ENCODE measurements at regions not wholly inside any gene's neighbourhood (a gene's known extent, or its start where the extent isn't known, plus 50 kb on each side); places are given as distances from the start of the nearest gene placed in this dataset.

DNA sequence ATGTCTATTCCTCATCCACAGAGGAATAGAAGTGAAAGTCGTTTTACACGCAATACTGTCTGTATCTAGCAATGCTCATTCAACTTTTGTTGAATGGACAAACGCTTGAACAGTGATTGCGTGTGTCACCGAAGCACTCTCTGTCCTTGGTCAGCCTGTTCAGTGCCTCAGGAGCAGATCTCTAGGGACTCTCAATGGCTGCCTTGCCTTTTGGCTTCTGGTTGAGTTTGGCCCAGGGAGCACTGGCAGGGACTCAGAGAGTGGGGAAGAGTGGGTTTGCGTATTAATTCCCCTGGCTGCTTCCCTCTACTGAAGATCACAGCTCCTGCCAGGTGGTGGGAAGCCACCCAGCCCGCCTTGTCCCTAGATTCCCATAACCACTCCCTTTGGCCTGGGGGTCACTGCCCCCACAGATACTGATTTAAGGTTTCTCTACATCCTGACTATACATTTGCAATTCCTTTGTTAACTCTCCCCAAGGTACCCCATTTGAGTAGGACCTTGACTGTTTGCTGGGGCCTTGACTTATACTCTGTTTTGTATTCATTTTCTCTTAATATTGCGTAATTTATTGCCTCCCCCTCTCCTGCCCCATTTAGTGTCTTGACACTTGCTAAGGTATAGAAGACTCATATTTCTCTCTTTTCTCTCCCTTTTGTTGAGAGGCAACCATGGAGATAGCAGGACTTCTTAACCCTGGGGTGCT is 61.7 kb upstream of the USP24 start:
- DNase-seq (ENCODE audit: low read depth in 2 of 2), result no peak

DNA sequence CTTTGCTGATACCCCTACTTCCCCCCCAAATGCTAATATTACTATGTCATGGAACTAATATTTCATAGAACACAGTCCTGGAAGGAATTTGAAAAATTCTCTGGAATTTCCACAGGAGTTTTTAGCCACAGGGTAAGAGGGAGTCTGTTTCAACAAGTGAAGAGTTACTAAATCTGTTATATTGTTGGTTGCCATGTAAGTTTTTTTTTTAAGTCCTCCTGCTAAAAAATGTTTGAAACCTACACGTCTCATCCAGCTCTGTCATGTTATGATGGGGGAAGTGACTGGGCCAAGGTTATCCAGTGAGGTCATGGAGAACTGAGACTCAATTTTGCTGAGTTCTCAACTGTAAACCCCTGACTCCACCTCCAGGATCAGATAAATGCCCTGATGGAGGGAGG is 60.8 kb upstream of the USP24 start:
- no peak for DNase-seq (ENCODE audit: low read depth in 2 of 2)

DNA sequence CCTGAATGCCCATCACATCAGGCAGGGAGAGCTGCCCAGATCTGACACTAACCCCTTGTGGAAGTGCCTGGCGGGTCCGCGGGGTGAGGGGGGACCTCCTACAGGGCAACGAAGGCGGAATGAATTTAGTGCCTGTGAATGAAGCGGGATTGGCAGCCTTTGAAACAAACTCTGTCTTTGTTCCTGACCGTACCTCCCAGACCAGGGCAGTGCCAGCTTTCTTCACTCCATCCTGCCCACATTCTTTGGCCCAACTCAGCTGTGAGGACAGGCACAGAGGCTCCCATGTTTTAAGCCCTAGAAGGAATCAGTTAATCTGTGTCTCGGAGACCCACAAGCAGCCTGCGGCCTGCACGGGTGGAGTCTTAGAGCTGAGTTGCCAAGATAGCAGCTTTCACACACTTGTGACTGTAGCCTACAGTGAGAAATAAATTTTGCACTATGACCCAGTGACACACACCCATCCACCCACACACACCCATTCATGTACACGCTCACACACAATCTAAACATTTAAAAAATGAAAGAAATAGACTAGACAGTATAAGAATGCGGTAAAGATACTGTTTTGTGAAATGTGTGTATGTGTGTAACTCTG is 60.1 kb upstream of the USP24 start:
- no peak for DNase-seq (ENCODE audit: low read depth in 2 of 2)

DNA sequence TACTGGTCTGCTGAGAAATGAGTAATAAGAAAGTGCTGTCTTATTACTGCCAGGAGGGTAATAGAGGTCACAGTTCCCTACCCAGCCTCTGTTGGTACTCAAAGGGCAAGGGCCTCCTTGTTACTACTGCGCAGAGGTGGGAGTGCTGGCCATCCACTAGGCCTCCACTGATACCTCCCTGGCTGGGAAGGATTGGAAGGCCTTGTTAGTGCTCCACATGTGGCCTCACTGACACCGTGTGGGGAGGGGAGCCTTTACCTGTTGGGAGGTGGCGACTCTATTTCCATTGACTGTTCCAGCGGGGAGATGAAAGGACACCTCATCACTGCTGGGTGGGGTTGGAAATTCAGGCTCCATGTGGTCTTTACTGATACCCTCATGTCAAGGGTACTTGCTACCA is 57.8 kb upstream of the USP24 start:
- no peak for DNase-seq (ENCODE audit: low read depth in 2 of 2)
